ENCODE measurements at regions not wholly inside any gene's neighbourhood (a gene's known extent, or its start where the extent isn't known, plus 50 kb on each side); places are given as distances from the start of the nearest gene placed in this dataset.

GRCh38 chr3:72036899-72037298, 252.0 kb upstream of the PROK2 start:
- Mint-ChIP-seq H3K4me3 (ENCODE audit: unreplicated experiment) (no peak overlapping the region), H3K27ac (ENCODE audit: unreplicated experiment) (peak overlapping the region; percentile 54), H3K27me3 (ENCODE audit: low read depth, unreplicated experiment) (peaks cover 19% of the 10 kb centered on the region), H3K9me3 (ENCODE audit: unreplicated experiment) (peaks cover 6% of the 10 kb centered on the region), H3K36me3 (ENCODE audit: low read depth, unreplicated experiment) (peaks cover 2% of the 10 kb centered on the region), H3K4me1 (ENCODE audit: low read depth, unreplicated experiment) (peaks cover 7% of the 10 kb centered on the region)
- Histone ChIP-seq H3K4me1 (ENCODE audit: insufficient read depth, low read length) (no peaks in the 10 kb centered on the region), H3K36me3 (ENCODE audit: insufficient read depth, low read length) (no peaks in the 10 kb centered on the region), H3K4me3 (ENCODE audit: insufficient read depth, low read depth, low read length) (no peak overlapping the region), H2AFZ (ENCODE audit: low read depth, low read length) (no peak overlapping the region), H3K9ac (ENCODE audit: low read length) (no peak overlapping the region), H3K9me3 (ENCODE audit: insufficient read depth, low read depth, low read length) (no peaks in the 10 kb centered on the region), H3K27ac (ENCODE audit: low read depth, low read length) (no peak overlapping the region), H3K4me2 (ENCODE audit: low read length) (no peak overlapping the region), H3K27me3 (ENCODE audit: insufficient read depth, low read length) (peaks cover 27% of the 10 kb centered on the region), H3K79me2 (ENCODE audit: insufficient read depth, low read length) (no peaks in the 10 kb centered on the region), H4K20me1 (ENCODE audit: insufficient read depth, low read length) (no peaks in the 10 kb centered on the region)
- TF ChIP-seq EZH2 (IDR thresholded peaks at IDR 0.05; ENCODE audit: insufficient read depth, low read length), result no peak
- TF ChIP-seq CTCF (IDR thresholded peaks at IDR 0.05; ENCODE audit: insufficient read depth, low read depth, low read length), result no peak
- FAIRE-seq, result no peak
- peak; percentile 31 for DNase-seq (ENCODE audit: low read depth)

- H4K20me1 ChIP-seq (ENCODE audit: insufficient read depth, low read length), result no peaks in the 10 kb centered on the region
- no peaks in the 10 kb centered on the region for H3K36me3 ChIP-seq (ENCODE audit: insufficient read depth, low read length)
- Mint-ChIP-seq H3K9me3 (ENCODE audit: unreplicated experiment) (peaks cover 6% of the 10 kb centered on the region), H3K27ac (ENCODE audit: unreplicated experiment) (no peak overlapping the region), H3K27me3 (ENCODE audit: low read depth, unreplicated experiment) (peaks cover 19% of the 10 kb centered on the region), H3K4me1 (ENCODE audit: low read depth, unreplicated experiment) (peaks cover 10% of the 10 kb centered on the region), H3K36me3 (ENCODE audit: low read depth, unreplicated experiment) (peaks cover 2% of the 10 kb centered on the region), H3K4me3 (ENCODE audit: unreplicated experiment) (no peak overlapping the region)
- TF ChIP-seq CTCF (IDR thresholded peaks at IDR 0.05; ENCODE audit: insufficient read depth, low read depth, low read length) (no peak), EZH2 (IDR thresholded peaks at IDR 0.05; ENCODE audit: insufficient read depth, low read length) (no peak)
- peaks cover 19% of the 10 kb centered on the region for H3K27me3 ChIP-seq (ENCODE audit: insufficient read depth, low read length)
- no peak overlapping the region for H3K4me3 ChIP-seq (ENCODE audit: insufficient read depth, low read depth, low read length)
- no peak for DNase-seq (ENCODE audit: low read depth)
- H3K27ac ChIP-seq (ENCODE audit: low read depth, low read length), result no peak overlapping the region
- H3K79me2 ChIP-seq (ENCODE audit: insufficient read depth, low read length), result no peaks in the 10 kb centered on the region
- H3K4me2 ChIP-seq (ENCODE audit: low read length), result no peak overlapping the region
- no peak overlapping the region for H2AFZ ChIP-seq (ENCODE audit: low read depth, low read length)
- H3K9me3 ChIP-seq (ENCODE audit: insufficient read depth, low read depth, low read length), result no peaks in the 10 kb centered on the region
- no peaks in the 10 kb centered on the region for H3K4me1 ChIP-seq (ENCODE audit: insufficient read depth, low read length)
- no peak for FAIRE-seq
- no peak overlapping the region for H3K9ac ChIP-seq (ENCODE audit: low read length)
Measured at GRCh38 chr3:72035606-72036005, 250.7 kb upstream of the PROK2 start.

GRCh38 chr3:72034986-72035385, 250.0 kb upstream of the PROK2 start:
- H3K27me3 Mint-ChIP-seq (ENCODE audit: low read depth, unreplicated experiment), result peaks cover 19% of the 10 kb centered on the region
- no peak overlapping the region for H2AFZ ChIP-seq (ENCODE audit: low read depth, low read length)
- no peak overlapping the region for H3K27ac Mint-ChIP-seq (ENCODE audit: unreplicated experiment)
- no peak overlapping the region for H3K4me3 Mint-ChIP-seq (ENCODE audit: unreplicated experiment)
- H3K79me2 ChIP-seq (ENCODE audit: insufficient read depth, low read length), result no peaks in the 10 kb centered on the region
- peaks cover 10% of the 10 kb centered on the region for H3K4me1 Mint-ChIP-seq (ENCODE audit: low read depth, unreplicated experiment)
- H3K27ac ChIP-seq (ENCODE audit: low read depth, low read length), result no peak overlapping the region
- no peak for DNase-seq (ENCODE audit: low read depth)
- H3K9ac ChIP-seq (ENCODE audit: low read length), result no peak overlapping the region
- H3K4me3 ChIP-seq (ENCODE audit: insufficient read depth, low read depth, low read length), result no peak overlapping the region
- no peak for FAIRE-seq
- H3K27me3 ChIP-seq (ENCODE audit: insufficient read depth, low read length), result peaks cover 14% of the 10 kb centered on the region
- H3K36me3 Mint-ChIP-seq (ENCODE audit: low read depth, unreplicated experiment), result peaks cover 2% of the 10 kb centered on the region
- H3K4me1 ChIP-seq (ENCODE audit: insufficient read depth, low read length), result no peaks in the 10 kb centered on the region
- no peaks in the 10 kb centered on the region for H3K36me3 ChIP-seq (ENCODE audit: insufficient read depth, low read length)
- no peak overlapping the region for H3K4me2 ChIP-seq (ENCODE audit: low read length)
- H3K9me3 Mint-ChIP-seq (ENCODE audit: unreplicated experiment), result peaks cover 6% of the 10 kb centered on the region
- no peaks in the 10 kb centered on the region for H3K9me3 ChIP-seq (ENCODE audit: insufficient read depth, low read depth, low read length)
- no peaks in the 10 kb centered on the region for H4K20me1 ChIP-seq (ENCODE audit: insufficient read depth, low read length)
- TF ChIP-seq CTCF (IDR thresholded peaks at IDR 0.05; ENCODE audit: insufficient read depth, low read depth, low read length), result no peak
- TF ChIP-seq EZH2 (IDR thresholded peaks at IDR 0.05; ENCODE audit: insufficient read depth, low read length), result no peak

Data from astrocyte (in vitro differentiated cells and primary cell).